HCT116 (cell line): ENCODE measurements at regions not wholly inside any gene's neighbourhood (a gene's known extent, or its start where the extent isn't known, plus 50 kb on each side); places are given as distances from the start of the nearest gene placed in this dataset.

ENCODE experiments used
- ATAC-seq: fragments of 200-7000 bp; cut with Tn5 transposase; 2 replicates; pipeline ENCODE4 v1.9.1; 2020; ENCODE audit warnings: mild to moderate bottlenecking, moderate library complexity
- BruUV-seq: library from RNA; stranded (reverse); fragments of 400-500 nt; replicated peaks from 2 replicates; lab custom pipeline; 2021; lab: Mats Ljungman, UMichigan
- CTCF ChIA-PET: fragments of 300-600 bp; sonication (Branson Sonifier 250); formaldehyde crosslinking; loops from one replicate; lab custom pipeline; 2021; ENCODE audit warnings: antibody characterized with exemption; lab: Charles Lee
- POLR2A ChIA-PET: fragments of 300-600, 350-600 bp; sonication (Branson Sonifier 250); formaldehyde crosslinking; loops from one replicate; lab custom pipeline; 2021; ENCODE audit warnings: antibody characterized with exemption; lab: Charles Lee
- RAD21 ChIA-PET, 2 experiments: fragments of 300-600 bp; sonication (Branson Sonifier 250); formaldehyde crosslinking; loops; one replicate each; lab custom pipeline; 2023; ENCODE audit warnings: low total read pairs in 2 of 2; ENCODE audit not compliant: uncharacterized antibody in 2 of 2, unreplicated experiment in 2 of 2, low non-redundant PET in 1 of 2; lab: Charles Lee
- DNase-seq: peaks from one replicate; pipeline ENCODE4 v3.0.0-alpha.2; 2010; ENCODE audit warnings: low read depth, low spot score
- H2AFZ ChIP-seq: fragments of 200-600 bp; shearing (Covaris generic), sonication (generic); 2 replicates; pipeline ENCODE4 v1.6.1; 2017; ENCODE audit warnings: low read depth, mixed run types, mixed read lengths, antibody characterized with exemption, low read length; ENCODE audit not compliant: poor library complexity, severe bottlenecking
- H3K27ac ChIP-seq: 2 replicates; pipeline ENCODE4 v1.5.1; 2012; ENCODE audit warnings: low read depth, low read length
- H3K27me3 ChIP-seq: fragments of 200-600 bp; sonication (generic); 2 replicates; pipeline ENCODE4 v1.6.1; 2016; ENCODE audit warnings: mixed run types, low read length, mixed read lengths; ENCODE audit not compliant: insufficient read depth
- H3K36me3 ChIP-seq, 2 experiments: fragments of 200-500 bp in 1 of 2; fragments of 200-600 bp in 1 of 2; sonication (Bioruptor generic) in 1 of 2; sonication (generic) in 1 of 2; 2 replicates each; pipeline versions ENCODE4 v1.5.1 to v1.6.1; 2014 to 2016; ENCODE audit warnings: low read length in 2 of 2, inconsistent platforms in 1 of 2, mixed read lengths in 1 of 2, mixed run types in 1 of 2; ENCODE audit not compliant: insufficient read depth in 2 of 2, control insufficient read depth in 1 of 2
- H3K4me1 ChIP-seq, 2 experiments: fragments of 200-600 bp in 1 of 2; sonication (generic) in 1 of 2; 2 replicates each; pipeline versions ENCODE4 v1.5.1 to v1.6.1; 2012 to 2017; ENCODE audit warnings: low read length in 2 of 2, inconsistent platforms in 1 of 2, mild to moderate bottlenecking in 1 of 2, mixed read lengths in 1 of 2, mixed run types in 1 of 2, moderate library complexity in 1 of 2; ENCODE audit not compliant: insufficient read depth in 2 of 2, control insufficient read depth in 1 of 2
- H3K4me2 ChIP-seq: fragments of 200-600 bp; sonication (generic); 2 replicates; pipeline ENCODE4 v1.6.1; 2017; ENCODE audit warnings: mixed run types, low read length, mixed read lengths
- H3K4me3 ChIP-seq, 2 experiments: fragments of 200-600 bp in 1 of 2; sonication (generic) in 1 of 2; replicated peaks in 1 of 2; 2 replicates each; pipeline ENCODE4 v1.5.1; 2011 to 2016; ENCODE audit warnings: low read length in 2 of 2, control low read depth in 1 of 2, low read depth in 1 of 2, mild to moderate bottlenecking in 1 of 2, mixed read lengths in 1 of 2, mixed run types in 1 of 2
- H3K79me2 ChIP-seq: fragments of 200-600 bp; sonication (generic); 2 replicates; pipeline ENCODE4 v1.6.1; 2017; ENCODE audit warnings: mild to moderate bottlenecking, mixed run types, low read length, moderate library complexity, mixed read lengths; ENCODE audit not compliant: insufficient read depth
- H3K9ac ChIP-seq: fragments of 200-600 bp; sonication (generic); 2 replicates; pipeline ENCODE4 v1.6.1; 2016; ENCODE audit warnings: low read length, mixed read lengths
- H3K9me2 ChIP-seq: fragments of 200-600 bp; sonication (generic), shearing (Covaris generic); 2 replicates; pipeline ENCODE4 v1.6.1; 2017; ENCODE audit warnings: mixed run types, mild to moderate bottlenecking, moderate library complexity; ENCODE audit not compliant: insufficient read depth
- H3K9me3 ChIP-seq, 2 experiments: fragments of 200-500 bp in 1 of 2; fragments of 200-600 bp in 1 of 2; sonication (Bioruptor generic) in 1 of 2; sonication (generic) in 1 of 2; 2 replicates each; pipeline ENCODE4 v1.6.1; 2014 to 2017; ENCODE audit warnings: low read length in 2 of 2, mixed read lengths in 2 of 2, inconsistent platforms in 1 of 2, low read depth in 1 of 2, mild to moderate bottlenecking in 1 of 2, mixed run types in 1 of 2, moderate library complexity in 1 of 2; ENCODE audit not compliant: control insufficient read depth in 1 of 2, insufficient read depth in 1 of 2
- H4K20me1 ChIP-seq: fragments of 200-600 bp; sonication (generic), shearing (Covaris generic); 2 replicates; pipeline ENCODE4 v1.6.1; 2017; ENCODE audit warnings: mixed run types, mild to moderate bottlenecking, moderate library complexity; ENCODE audit not compliant: insufficient read depth
- ATF3 ChIP-seq: IDR thresholded peaks from 2 replicates; pipeline ENCODE4 v1.6.1; 2012
- CBX3 ChIP-seq: IDR thresholded peaks from 2 replicates; pipeline ENCODE4 v1.6.1; 2012; ENCODE audit warnings: low read depth
- CTCF ChIP-seq, 3 experiments: fragments of 200-600 bp in 1 of 3; sonication (generic) in 1 of 3; IDR thresholded peaks in 2 of 3; conservative IDR thresholded peaks in 1 of 3; 2 replicates each; pipeline ENCODE4 v1.5.1; 2012 to 2017; ENCODE audit warnings: low read depth in 2 of 3, low read length in 2 of 3, antibody characterized with exemption in 1 of 3, borderline replicate concordance in 1 of 3, control low read depth in 1 of 3, mild to moderate bottlenecking in 1 of 3, mixed read lengths in 1 of 3, mixed run types in 1 of 3, moderate library complexity in 1 of 3; ENCODE audit not compliant: insufficient read depth in 1 of 3
- EGR1 ChIP-seq: IDR thresholded peaks from 2 replicates; pipeline ENCODE4 v1.6.1; 2012; ENCODE audit warnings: low read depth
- FOSL1 ChIP-seq: IDR thresholded peaks from 2 replicates; pipeline ENCODE4 v1.6.1; 2012; ENCODE audit warnings: low read depth
- POLR2AphosphoS5 ChIP-seq: IDR thresholded peaks from 2 replicates; pipeline ENCODE4 v1.6.1; 2011; ENCODE audit warnings: mild to moderate bottlenecking, low read depth, low read length, moderate library complexity
- RAD21 ChIP-seq: IDR thresholded peaks from 2 replicates; pipeline ENCODE4 v1.6.1; 2012; ENCODE audit warnings: low read depth, mild to moderate bottlenecking
- SIN3A ChIP-seq: IDR thresholded peaks from 2 replicates; pipeline ENCODE4 v1.6.1; 2012; ENCODE audit warnings: low read depth
- SP1 ChIP-seq: IDR thresholded peaks from 2 replicates; pipeline ENCODE4 v1.6.1; 2012; ENCODE audit warnings: low read depth
- SRF ChIP-seq: IDR thresholded peaks from 2 replicates; pipeline ENCODE4 v1.6.1; 2012; ENCODE audit warnings: low read depth
- TCF7L2 ChIP-seq: IDR thresholded peaks from 2 replicates; pipeline ENCODE4 v1.7.0; 2011; ENCODE audit warnings: borderline replicate concordance, inconsistent platforms; ENCODE audit not compliant: insufficient read depth, insufficient read length; ENCODE audit errors: extremely low read depth
- ZBTB33 ChIP-seq: IDR thresholded peaks from 2 replicates; pipeline ENCODE4 v1.6.1; 2011; ENCODE audit warnings: mild to moderate bottlenecking, low read length, moderate library complexity; ENCODE audit not compliant: insufficient replicate concordance; ENCODE audit errors: extremely low read depth
- ZFX ChIP-seq: fragments of 450-650 bp; IDR thresholded peaks from 2 replicates; pipeline ENCODE4 v1.6.1; 2017
- ZNF274 ChIP-seq: fragments of 200-500 bp; sonication (Bioruptor generic); IDR thresholded peaks from 2 replicates; pipeline ENCODE4 v1.6.1; 2014; ENCODE audit warnings: mild to moderate bottlenecking, low read depth, low read length, inconsistent platforms
- intact Hi-C: fragments of 100-400 bp; cut with micrococcal nuclease; formaldehyde crosslinking; loops from 2 replicates; pipeline ENCODE4 v1.10.0; 2022

- Histone ChIP-seq H3K27me3 (peaks cover 3% of the 10 kb centered on the region; the same call in 1 of the 2 replicates), H3K27ac (no peak overlapping the region), H3K9me2 (no peaks in the 10 kb centered on the region), H3K9ac (no peak overlapping the region), H3K4me2 (no peak overlapping the region), H3K4me1 (peaks cover 13 to 22% of the 10 kb centered on the region in 2 experiments), H3K9me3 (no peaks in the 10 kb centered on the region), H3K4me3 (no peak overlapping the region), H2AFZ (no peak overlapping the region), H3K79me2 (no peaks in the 10 kb centered on the region), H4K20me1 (no peaks in the 10 kb centered on the region), H3K36me3 (no peaks in the 10 kb centered on the region)
- CTCF ChIA-PET = no interaction called here
- intact Hi-C loops = no loop called here
- DNase-seq (no peak), ATAC-seq (no peak)
- BruUV-seq = no TSS peak
- TF ChIP-seq CBX3 (no peak), SRF (no peak), POLR2AphosphoS5 (no peak), SIN3A (no peak)
- POLR2A ChIA-PET = no interaction called here
- RAD21 ChIA-PET = no interaction called here
These were observed 53.8 kb downstream of the MARCHF4 start for GRCh38 chr2:216318521-216318874.

- no peak for ATAC-seq
- Histone ChIP-seq H3K36me3 (no peaks in the 10 kb centered on the region), H4K20me1 (no peaks in the 10 kb centered on the region), H3K27me3 (peaks cover 3% of the 10 kb centered on the region; the same call in 1 of the 2 replicates), H3K27ac (no peak overlapping the region), H3K9me2 (no peaks in the 10 kb centered on the region), H3K4me1 (peaks cover 13 to 22% of the 10 kb centered on the region in 2 experiments), H3K4me2 (no peak overlapping the region), H3K9ac (no peak overlapping the region), H2AFZ (no peak overlapping the region), H3K4me3 (no peak overlapping the region), H3K79me2 (no peaks in the 10 kb centered on the region), H3K9me3 (no peaks in the 10 kb centered on the region)
- TF ChIP-seq ZNF274 = no peak
- no peak for TF ChIP-seq ZFX
- TF ChIP-seq CTCF (IDR thresholded peaks at IDR 0.05 in 2 of 3, conservative IDR thresholded peaks at IDR 0.05 in 1 of 3; ENCODE audit: borderline replicate concordance in 1 of 3, insufficient read depth in 1 of 3, low read depth in 2 of 3, low read length in 2 of 3) = no peak
- no peak for TF ChIP-seq SRF
- TF ChIP-seq FOSL1 = no peak
- no peak for TF ChIP-seq POLR2AphosphoS5
- no peak for TF ChIP-seq ZBTB33
- TF ChIP-seq TCF7L2 = no peak
- no peak for TF ChIP-seq CBX3
- TF ChIP-seq RAD21 = no peak
- TF ChIP-seq SP1 = no peak
- no peak for TF ChIP-seq ATF3
- TF ChIP-seq EGR1 = no peak
- POLR2A ChIA-PET = no interaction called here
- CTCF ChIA-PET = no interaction called here
- intact Hi-C loops = no loop called here
- no TSS peak for BruUV-seq
- RAD21 ChIA-PET = no interaction called here
- DNase-seq = no peak
These were observed 54.3 kb downstream of the MARCHF4 start for GRCh38 chr2:216317831-216318520.
